Cardiac muscle cell (in vitro differentiated cells and primary cell): ENCODE measurements at regions not wholly inside any gene's neighbourhood (a gene's known extent, or its start where the extent isn't known, plus 50 kb on each side); places are given as distances from the start of the nearest gene placed in this dataset.

Experiments
- DNase-seq, 2 donors: peaks; one replicate each; pipeline versions ENCODE4 v3.0.0 to v3.0.0-alpha.2; 2010 to 2017; ENCODE audit warnings: low read depth in 1 of 2, low spot score in 1 of 2
- H3K27ac ChIP-seq: fragments of 200-600 bp; sonication (generic); 2 replicates; pipeline ENCODE4 v1.5.1; 2016
- H3K27me3 ChIP-seq: fragments of 200-600 bp; sonication (generic); 2 replicates; pipeline ENCODE4 v1.6.0; 2016; ENCODE audit warnings: control low read depth
- H3K36me3 ChIP-seq: fragments of 200-600 bp; sonication (generic); 2 replicates; pipeline ENCODE4 v1.5.1; 2016; ENCODE audit warnings: control low read depth
- H3K4me1 ChIP-seq: fragments of 200-600 bp; sonication (generic); 2 replicates; pipeline ENCODE4 v1.8.1; 2017; ENCODE audit warnings: low read depth, mild to moderate bottlenecking, mixed run types
- H3K4me3 ChIP-seq: fragments of 200-600 bp; sonication (generic); 2 replicates; pipeline ENCODE4 v1.5.1; 2016; ENCODE audit warnings: mild to moderate bottlenecking
- H3K9me3 ChIP-seq: fragments of 200-600 bp; sonication (generic); 2 replicates; pipeline ENCODE4 v1.5.1; 2017; ENCODE audit warnings: low read depth, mild to moderate bottlenecking, control low read depth
- CTCF ChIP-seq: IDR thresholded peaks from 2 replicates; pipeline ENCODE4 v1.5.1; 2012; ENCODE audit warnings: low read depth, mild to moderate bottlenecking, low read length

GRCh38 chr5:174198541-174198940 lies 153.0 kb downstream of the NSG2 start:
- no peak for DNase-seq
- Histone ChIP-seq H3K4me3 (no peak overlapping the region), H3K27me3 (no peaks in the 10 kb centered on the region), H3K27ac (no peak overlapping the region), H3K4me1 (no peaks in the 10 kb centered on the region), H3K36me3 (no peaks in the 10 kb centered on the region), H3K9me3 (no peaks in the 10 kb centered on the region)
- TF ChIP-seq CTCF: no peak

GRCh38 chr5:174202996-174203395 lies 157.5 kb downstream of the NSG2 start:
- no peak for DNase-seq

GRCh38 chr5:174204535-174205313 lies 159.2 kb downstream of the NSG2 start:
- Histone ChIP-seq H3K4me1 (no peaks in the 10 kb centered on the region), H3K27ac (no peak overlapping the region), H3K9me3 (no peaks in the 10 kb centered on the region), H3K4me3 (no peak overlapping the region), H3K27me3 (no peaks in the 10 kb centered on the region), H3K36me3 (no peaks in the 10 kb centered on the region)
- no peak for TF ChIP-seq CTCF
- DNase-seq: peak in 1 of 2 donors; percentile 55

More at GRCh38 chr5:174202996-174203395, 157.5 kb downstream of the NSG2 start:
- H3K36me3 ChIP-seq: no peaks in the 10 kb centered on the region
- H3K4me3 ChIP-seq: no peak overlapping the region
- H3K27ac ChIP-seq: no peak overlapping the region
- no peaks in the 10 kb centered on the region for H3K9me3 ChIP-seq
- H3K4me1 ChIP-seq: no peaks in the 10 kb centered on the region
- no peak for TF ChIP-seq CTCF
- H3K27me3 ChIP-seq: no peaks in the 10 kb centered on the region

GRCh38 chr5:174205939-174206338 lies 160.4 kb downstream of the NSG2 start:
- Histone ChIP-seq H3K27me3 (no peaks in the 10 kb centered on the region), H3K4me3 (no peak overlapping the region), H3K36me3 (no peaks in the 10 kb centered on the region), H3K9me3 (no peaks in the 10 kb centered on the region), H3K27ac (no peak overlapping the region), H3K4me1 (no peaks in the 10 kb centered on the region)
- no peak for DNase-seq
- TF ChIP-seq CTCF: no peak

- TF ChIP-seq CTCF: no peak
- H3K4me3 ChIP-seq: no peak overlapping the region
- no peak for DNase-seq
- no peaks in the 10 kb centered on the region for H3K36me3 ChIP-seq
- H3K27ac ChIP-seq: no peak overlapping the region
- H3K27me3 ChIP-seq: peaks cover 8% of the 10 kb centered on the region
- H3K4me1 ChIP-seq: no peaks in the 10 kb centered on the region
- H3K9me3 ChIP-seq: no peaks in the 10 kb centered on the region
These were observed 165.2 kb downstream of the NSG2 start for GRCh38 chr5:174210596-174211276.
